Skeletal muscle tissue (tissue), 3 donors: ENCODE measurements at regions not wholly inside any gene's neighbourhood (a gene's known extent, or its start where the extent isn't known, plus 50 kb on each side); places are given as distances from the start of the nearest gene placed in this dataset.

Experiments
- H3K27ac ChIP-seq: one replicate; pipeline ENCODE4 v1.7.0; 2013; ENCODE audit warnings: mild to moderate bottlenecking, low read depth, low read length, inconsistent platforms
- H3K27me3 ChIP-seq, 3 donors: one replicate each; pipeline ENCODE4 v1.7.0; 2013; ENCODE audit warnings: low read length in 3 of 3; ENCODE audit not compliant: control insufficient read depth in 3 of 3, insufficient read depth in 3 of 3
- H3K36me3 ChIP-seq, 3 donors: one replicate each; pipeline ENCODE4 v1.7.0; 2013; ENCODE audit warnings: low read length in 3 of 3; ENCODE audit not compliant: control insufficient read depth in 3 of 3, insufficient read depth in 3 of 3
- H3K4me1 ChIP-seq, 3 donors: one replicate each; pipeline ENCODE4 v1.7.0; 2013; ENCODE audit warnings: low read length in 3 of 3, mild to moderate bottlenecking in 3 of 3; ENCODE audit not compliant: control insufficient read depth in 3 of 3, insufficient read depth in 3 of 3
- H3K4me3 ChIP-seq, 3 donors: one replicate each; pipeline ENCODE4 v1.7.0; 2013; ENCODE audit warnings: low read length in 3 of 3
- H3K9ac ChIP-seq, 3 donors: one replicate each; pipeline ENCODE4 v1.7.0; 2013; ENCODE audit warnings: low read length in 3 of 3, mild to moderate bottlenecking in 3 of 3, moderate library complexity in 2 of 3, low read depth in 1 of 3
- H3K9me3 ChIP-seq, 3 donors: one replicate each; pipeline ENCODE4 v1.7.0; 2013; ENCODE audit warnings: low read length in 3 of 3; ENCODE audit not compliant: control insufficient read depth in 3 of 3
- donor health status: Osteomylitis.

DNA sequence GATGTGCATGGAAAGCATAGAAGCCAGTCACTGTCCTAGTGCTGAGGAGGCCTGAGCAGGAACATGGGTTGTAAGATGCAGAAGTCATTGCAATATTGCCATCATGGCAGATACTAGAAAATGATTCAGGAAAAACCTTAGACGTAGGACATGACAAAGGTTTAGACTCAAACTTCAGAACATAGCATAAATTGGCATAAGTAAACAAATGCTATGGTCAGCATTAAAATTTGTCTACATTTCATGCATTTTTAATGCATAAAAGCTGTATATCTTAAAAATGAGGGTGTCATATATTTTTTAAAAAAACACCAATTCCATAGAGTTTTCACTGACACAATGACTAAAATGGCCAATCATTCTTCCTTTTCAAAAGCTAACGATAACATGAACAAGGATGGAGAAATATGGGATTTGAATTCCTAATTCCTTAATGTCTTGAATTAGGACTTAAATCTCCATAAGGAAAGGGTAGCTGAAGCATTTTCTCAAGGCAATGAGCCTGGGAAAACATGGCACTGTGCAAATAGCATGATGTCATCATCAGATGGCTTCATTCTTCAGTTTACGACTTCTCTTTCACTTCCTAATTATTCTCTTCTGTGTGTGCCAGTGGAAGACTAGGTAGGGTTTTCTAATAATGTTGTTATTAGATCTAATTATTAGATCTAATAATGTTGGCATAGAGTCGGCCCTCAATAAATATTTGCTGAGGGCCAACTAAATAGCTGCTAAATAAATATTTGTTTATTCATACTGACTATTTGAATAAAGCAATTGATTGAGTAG, 125.1 kb upstream of the FRG1 start:
- Histone ChIP-seq H3K4me1 (no peaks in the 10 kb centered on the region), H3K9me3 (no peaks in the 10 kb centered on the region), H3K4me3 (no peak overlapping the region), H3K36me3 (no peaks in the 10 kb centered on the region), H3K9ac (no peak overlapping the region), H3K27ac (no peak overlapping the region), H3K27me3 (no peaks in the 10 kb centered on the region)

DNA sequence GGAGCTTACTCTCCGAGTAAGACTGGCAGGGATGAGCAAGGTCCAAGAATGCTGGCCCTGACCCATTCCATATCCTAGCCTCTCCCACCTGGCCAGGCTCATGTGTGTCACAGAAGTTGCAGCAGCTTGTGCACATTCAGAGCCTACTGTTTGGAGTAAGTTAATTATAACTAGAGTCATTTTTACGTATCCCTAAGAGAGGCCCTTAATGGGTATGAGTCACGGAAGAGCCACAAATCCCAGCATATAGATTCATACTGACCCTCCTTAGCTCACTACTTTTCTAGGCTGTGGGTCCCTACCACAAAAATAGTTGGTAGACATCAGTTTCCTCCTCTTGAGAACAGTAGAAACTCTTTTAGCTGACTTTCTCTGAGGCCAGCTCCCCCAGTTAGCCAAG, 118.3 kb upstream of the FRG1 start:
- Histone ChIP-seq H3K36me3 (no peaks in the 10 kb centered on the region), H3K4me3 (no peak overlapping the region), H3K27me3 (no peaks in the 10 kb centered on the region), H3K27ac (no peak overlapping the region), H3K9ac (no peak overlapping the region), H3K4me1 (no peaks in the 10 kb centered on the region), H3K9me3 (no peaks in the 10 kb centered on the region)

DNA sequence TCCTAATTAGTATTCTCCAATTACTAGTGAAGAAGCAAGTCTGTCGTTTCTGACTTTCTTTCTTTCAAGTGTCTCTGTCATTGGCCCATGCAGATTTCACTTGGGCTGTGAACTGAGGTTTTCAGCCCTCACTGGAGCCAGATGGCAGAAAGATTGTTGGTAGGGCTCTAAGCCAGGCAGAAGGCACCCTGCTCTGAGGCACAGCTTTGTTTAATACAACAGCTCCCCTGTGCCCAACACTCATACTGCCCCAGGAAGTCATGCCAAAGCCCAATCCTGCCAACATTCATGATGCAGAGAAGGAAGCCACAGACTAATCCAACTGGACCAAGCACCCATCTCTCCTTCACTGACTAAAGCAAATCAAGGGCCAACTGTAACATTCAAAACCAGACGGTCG, 117.1 kb upstream of the FRG1 start:
- no peaks in the 10 kb centered on the region for H3K9me3 ChIP-seq
- H3K4me3 ChIP-seq: no peak overlapping the region
- H3K9ac ChIP-seq: no peak overlapping the region
- no peaks in the 10 kb centered on the region for H3K4me1 ChIP-seq
- H3K36me3 ChIP-seq: no peaks in the 10 kb centered on the region
- H3K27ac ChIP-seq: no peak overlapping the region
- no peaks in the 10 kb centered on the region for H3K27me3 ChIP-seq

DNA sequence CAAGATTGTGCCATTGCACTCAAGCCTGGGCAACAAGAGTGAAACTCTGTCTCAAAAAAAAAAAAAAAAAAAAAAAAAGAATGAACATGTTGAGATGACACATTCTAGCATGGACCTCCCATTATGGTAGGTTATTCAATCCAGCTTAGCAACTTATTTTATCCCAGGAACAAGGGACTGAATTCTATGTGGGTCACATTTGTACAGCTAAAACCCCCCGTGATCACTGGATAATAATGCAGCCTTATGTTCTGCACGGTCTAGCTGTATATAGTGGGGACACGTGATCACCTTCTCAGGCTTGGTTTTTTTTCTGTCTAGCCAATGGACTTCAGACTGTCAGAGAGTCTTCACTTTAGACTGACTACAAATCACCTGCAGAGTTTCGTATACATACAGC, 115.2 kb upstream of the FRG1 start:
- H3K9ac ChIP-seq: no peak overlapping the region
- H3K27me3 ChIP-seq: peaks cover 0 to 3% (median 0%) of the 10 kb centered on the region in 3 donors
- no peaks in the 10 kb centered on the region for H3K9me3 ChIP-seq
- no peak overlapping the region for H3K27ac ChIP-seq
- H3K36me3 ChIP-seq: no peaks in the 10 kb centered on the region
- H3K4me3 ChIP-seq: no peak overlapping the region
- no peaks in the 10 kb centered on the region for H3K4me1 ChIP-seq

DNA sequence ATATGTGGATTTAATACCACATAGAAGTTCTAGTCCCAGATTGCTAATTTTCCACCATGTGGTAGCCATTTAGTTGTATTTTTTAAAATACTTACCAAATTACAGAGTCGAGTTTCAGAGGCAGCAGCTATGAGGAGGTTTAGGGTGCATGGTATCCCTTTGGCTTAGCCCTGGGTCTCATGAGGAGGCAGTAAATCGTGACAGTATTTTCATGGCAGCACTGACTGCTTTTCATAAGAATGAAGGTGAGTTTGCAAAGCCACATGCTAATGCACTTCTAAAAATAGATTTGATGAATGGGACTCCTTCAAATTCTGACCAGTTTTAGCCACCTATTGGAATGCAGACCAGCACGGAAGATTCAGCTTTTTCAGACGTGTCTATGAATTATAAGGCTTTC, 114.0 kb upstream of the FRG1 start:
- Histone ChIP-seq H3K9ac (no peak overlapping the region), H3K27me3 (peaks cover 0 to 3% (median 0%) of the 10 kb centered on the region in 3 donors), H3K4me1 (no peaks in the 10 kb centered on the region), H3K4me3 (no peak overlapping the region), H3K36me3 (no peaks in the 10 kb centered on the region), H3K9me3 (no peaks in the 10 kb centered on the region), H3K27ac (no peak overlapping the region)

DNA sequence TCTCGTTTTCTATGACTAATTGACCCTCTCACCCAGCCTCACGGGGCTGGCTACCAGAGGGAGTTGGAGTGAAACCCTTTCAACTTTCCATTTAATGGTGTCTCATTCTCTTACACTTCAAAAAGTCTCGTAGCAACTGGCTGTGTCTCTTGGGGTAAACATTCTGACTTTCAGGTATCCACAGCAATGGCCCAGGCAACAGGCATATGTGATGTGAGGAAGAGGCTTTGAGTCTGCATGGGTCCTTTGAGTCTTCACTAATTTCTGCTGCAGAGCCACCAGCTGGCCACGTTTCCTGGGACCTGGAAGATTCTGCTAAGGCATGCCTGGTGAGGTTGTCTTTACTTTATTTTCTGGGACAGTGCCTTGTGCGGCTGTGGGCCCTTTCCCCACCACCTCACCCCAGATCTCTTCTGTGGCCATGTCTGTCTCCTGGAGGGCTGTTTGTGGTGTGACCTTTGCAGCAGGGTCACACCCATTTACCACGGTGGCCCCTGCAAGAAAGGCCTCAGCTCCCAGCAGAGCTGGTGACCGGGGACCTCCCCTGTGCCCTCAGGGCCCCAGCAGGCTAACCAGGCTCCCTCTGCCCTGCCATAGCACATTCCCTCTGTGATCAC, 112.5 kb upstream of the FRG1 start:
- Histone ChIP-seq H3K9ac (no peak overlapping the region), H3K4me1 (no peaks in the 10 kb centered on the region), H3K9me3 (no peaks in the 10 kb centered on the region), H3K4me3 (no peak overlapping the region), H3K36me3 (no peaks in the 10 kb centered on the region), H3K27me3 (peaks cover 0 to 3% (median 3%) of the 10 kb centered on the region in 3 donors), H3K27ac (no peak overlapping the region)

DNA sequence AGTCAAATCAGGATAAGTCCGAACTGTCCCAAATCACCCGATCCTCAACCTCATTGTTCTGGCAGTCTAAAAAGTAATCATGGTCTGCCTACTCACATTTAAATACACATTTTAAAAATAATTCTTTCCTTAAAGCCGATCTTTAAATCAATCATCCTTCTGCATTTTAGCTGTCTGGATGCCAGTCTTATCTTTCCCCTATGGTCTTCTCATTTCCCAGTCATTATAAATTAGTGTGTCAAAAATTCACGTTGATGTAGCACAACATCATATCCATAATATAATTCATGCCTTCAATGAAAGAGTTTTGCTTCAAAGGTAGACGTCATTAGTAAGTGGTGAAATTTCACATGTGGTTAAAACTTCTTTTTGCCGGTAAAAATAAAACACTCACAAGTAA, 108.1 kb upstream of the FRG1 start:
- Histone ChIP-seq H3K4me1 (no peaks in the 10 kb centered on the region), H3K4me3 (no peak overlapping the region), H3K9me3 (no peaks in the 10 kb centered on the region), H3K9ac (no peak overlapping the region), H3K27me3 (peaks cover 0 to 3% (median 3%) of the 10 kb centered on the region in 3 donors), H3K27ac (no peak overlapping the region), H3K36me3 (no peaks in the 10 kb centered on the region)

DNA sequence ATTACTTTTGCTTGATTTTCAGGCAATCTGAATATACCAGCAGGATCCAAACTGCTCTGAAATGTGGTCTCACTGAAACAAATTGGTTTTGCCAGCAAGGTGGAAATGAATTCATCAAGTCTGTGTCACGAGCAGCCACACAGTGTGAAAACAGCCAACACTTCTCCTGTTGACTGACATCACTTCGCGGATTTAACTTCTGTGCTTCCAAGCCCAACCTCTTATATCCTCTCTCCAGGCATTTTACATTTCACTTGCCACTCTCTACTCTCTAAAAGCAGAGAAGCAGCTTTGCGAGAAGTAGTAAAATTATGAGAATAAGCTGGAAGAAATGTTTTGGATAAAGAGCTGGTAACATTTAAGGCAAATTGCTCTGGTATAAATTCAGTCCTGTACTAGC, 106.1 kb upstream of the FRG1 start:
- Histone ChIP-seq H3K27me3 (peaks cover 0 to 3% (median 0%) of the 10 kb centered on the region in 3 donors), H3K36me3 (no peaks in the 10 kb centered on the region), H3K9me3 (no peaks in the 10 kb centered on the region), H3K9ac (no peak overlapping the region), H3K4me1 (no peaks in the 10 kb centered on the region), H3K27ac (no peak overlapping the region), H3K4me3 (no peak overlapping the region)

DNA sequence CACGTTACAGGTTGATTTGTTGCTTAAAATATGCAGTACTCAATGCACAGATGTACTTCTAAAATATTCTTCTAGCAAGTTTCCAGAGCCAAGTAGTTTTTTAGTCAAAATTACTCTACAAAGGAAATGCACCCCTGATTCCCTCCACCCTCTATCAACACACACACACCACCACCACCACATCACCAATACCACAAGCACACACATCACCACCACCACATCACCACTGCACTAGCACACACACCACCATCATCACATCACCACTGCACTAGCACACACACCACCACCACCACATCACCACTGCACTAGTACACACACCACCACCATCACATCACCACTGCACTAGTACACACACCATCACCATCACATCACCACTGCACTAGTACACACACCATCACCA, 105.2 kb upstream of the FRG1 start:
- no peaks in the 10 kb centered on the region for H3K36me3 ChIP-seq
- H3K27ac ChIP-seq: no peak overlapping the region
- no peak overlapping the region for H3K4me3 ChIP-seq
- no peak overlapping the region for H3K9ac ChIP-seq
- no peaks in the 10 kb centered on the region for H3K9me3 ChIP-seq
- peaks cover 0 to 3% (median 0%) of the 10 kb centered on the region in 3 donors for H3K27me3 ChIP-seq
- no peaks in the 10 kb centered on the region for H3K4me1 ChIP-seq

DNA sequence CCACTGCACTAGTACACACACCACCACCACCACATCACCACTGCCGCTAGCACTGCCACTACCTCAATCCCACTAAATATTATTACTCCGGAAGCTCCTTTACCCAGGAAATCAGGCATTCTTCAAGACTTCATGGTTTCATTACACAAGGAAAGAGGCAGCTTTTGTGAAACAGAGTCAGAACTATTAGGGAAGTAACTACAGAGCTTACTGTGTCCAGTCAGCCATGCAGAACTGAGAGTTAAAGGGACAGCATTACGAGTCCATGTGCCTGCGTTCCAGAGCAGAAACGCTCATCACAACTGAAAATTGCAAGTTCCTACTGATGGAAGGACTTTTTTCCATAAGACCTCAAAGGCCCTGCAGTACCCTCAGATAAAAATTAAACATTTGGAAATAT, 103.2 kb upstream of the FRG1 start:
- Histone ChIP-seq H3K9ac (no peak overlapping the region), H3K4me1 (no peaks in the 10 kb centered on the region), H3K27ac (no peak overlapping the region), H3K9me3 (no peaks in the 10 kb centered on the region), H3K4me3 (no peak overlapping the region), H3K27me3 (no peaks in the 10 kb centered on the region), H3K36me3 (no peaks in the 10 kb centered on the region)
